ENCODE measurements at regions not wholly inside any gene's neighbourhood (a gene's known extent, or its start where the extent isn't known, plus 50 kb on each side); places are given as distances from the start of the nearest gene placed in this dataset.

- Histone ChIP-seq H2AFZ (ENCODE audit: low read length) (no peak overlapping the region), H4K20me1 (ENCODE audit: insufficient read depth, low read length) (no peaks in the 10 kb centered on the region), H3K4me1 (ENCODE audit: insufficient read depth, low read length, poor library complexity, severe bottlenecking) (no peaks in the 10 kb centered on the region), H3K36me3 (ENCODE audit: insufficient read depth, low read length) (no peaks in the 10 kb centered on the region), H3K27ac (ENCODE audit: low read depth, low read length, poor library complexity, severe bottlenecking) (no peak overlapping the region), H3K9me2 (ENCODE audit: insufficient read depth, low read length) (no peaks in the 10 kb centered on the region), H3K4me2 (ENCODE audit: low read length) (no peak overlapping the region), H3K79me2 (ENCODE audit: insufficient read depth, low read depth, low read length) (no peaks in the 10 kb centered on the region), H3K4me3 (ENCODE audit: low read depth, low read length, poor library complexity, severe bottlenecking) (no peak overlapping the region), H3K9me3 (ENCODE audit: low read length) (no peaks in the 10 kb centered on the region)
- TF ChIP-seq, protein P1, sequence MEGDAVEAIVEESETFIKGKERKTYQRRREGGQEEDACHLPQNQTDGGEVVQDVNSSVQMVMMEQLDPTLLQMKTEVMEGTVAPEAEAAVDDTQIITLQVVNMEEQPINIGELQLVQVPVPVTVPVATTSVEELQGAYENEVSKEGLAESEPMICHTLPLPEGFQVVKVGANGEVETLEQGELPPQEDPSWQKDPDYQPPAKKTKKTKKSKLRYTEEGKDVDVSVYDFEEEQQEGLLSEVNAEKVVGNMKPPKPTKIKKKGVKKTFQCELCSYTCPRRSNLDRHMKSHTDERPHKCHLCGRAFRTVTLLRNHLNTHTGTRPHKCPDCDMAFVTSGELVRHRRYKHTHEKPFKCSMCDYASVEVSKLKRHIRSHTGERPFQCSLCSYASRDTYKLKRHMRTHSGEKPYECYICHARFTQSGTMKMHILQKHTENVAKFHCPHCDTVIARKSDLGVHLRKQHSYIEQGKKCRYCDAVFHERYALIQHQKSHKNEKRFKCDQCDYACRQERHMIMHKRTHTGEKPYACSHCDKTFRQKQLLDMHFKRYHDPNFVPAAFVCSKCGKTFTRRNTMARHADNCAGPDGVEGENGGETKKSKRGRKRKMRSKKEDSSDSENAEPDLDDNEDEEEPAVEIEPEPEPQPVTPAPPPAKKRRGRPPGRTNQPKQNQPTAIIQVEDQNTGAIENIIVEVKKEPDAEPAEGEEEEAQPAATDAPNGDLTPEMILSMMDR (conservative IDR thresholded peaks at IDR 0.05; ENCODE audit: low read length), result no peak
- no peak for TF ChIP-seq EZH2phosphoT487 (IDR thresholded peaks at IDR 0.05; ENCODE audit: borderline replicate concordance, low read depth, low read length)
- no TSS peak for BruUV-seq (replicated peaks)
- POLR2A ChIA-PET, result interaction anchor here (0.6 kb wide), 1 partner anchor 338 kb away, joined by 3 read pairs; no protein-coding TSS in a partner anchor
- CTCF ChIA-PET (ENCODE audit: unreplicated experiment), result no interaction called here
- no peak for DNase-seq (ENCODE audit: low spot score)
- intact Hi-C loops (cut with micrococcal nuclease; ENCODE audit: unreplicated experiment), result no loop called here
These were observed 601.1 kb upstream of the PIK3C3 start for GRCh38 chr18:41353777-41354528.

GRCh38 chr18:41351430-41351829 is 603.6 kb upstream of the PIK3C3 start:
- no peaks in the 10 kb centered on the region for H3K79me2 ChIP-seq (ENCODE audit: insufficient read depth, low read depth, low read length)
- ChIA-PET CTCF (ENCODE audit: unreplicated experiment) (no interaction called here), POLR2A (interaction anchor here (0.7 kb wide), 1 partner anchor 130 kb away, joined by 3 read pairs; no protein-coding TSS in a partner anchor)
- no peak overlapping the region for H3K4me2 ChIP-seq (ENCODE audit: low read length)
- TF ChIP-seq, protein P1 (conservative IDR thresholded peaks at IDR 0.05; ENCODE audit: low read length), result no peak
- TF ChIP-seq EZH2phosphoT487 (IDR thresholded peaks at IDR 0.05; ENCODE audit: borderline replicate concordance, low read depth, low read length), result no peak
- H3K36me3 ChIP-seq (ENCODE audit: insufficient read depth, low read length), result no peaks in the 10 kb centered on the region
- no peaks in the 10 kb centered on the region for H4K20me1 ChIP-seq (ENCODE audit: insufficient read depth, low read length)
- H3K4me3 ChIP-seq (ENCODE audit: low read depth, low read length, poor library complexity, severe bottlenecking), result no peak overlapping the region
- no peaks in the 10 kb centered on the region for H3K9me2 ChIP-seq (ENCODE audit: insufficient read depth, low read length)
- no TSS peak for BruUV-seq (replicated peaks)
- H3K9me3 ChIP-seq (ENCODE audit: low read length), result no peaks in the 10 kb centered on the region
- H3K27ac ChIP-seq (ENCODE audit: low read depth, low read length, poor library complexity, severe bottlenecking), result no peak overlapping the region
- no peak for DNase-seq (ENCODE audit: low spot score)
- intact Hi-C loops (cut with micrococcal nuclease; ENCODE audit: unreplicated experiment), result no loop called here
- no peak overlapping the region for H2AFZ ChIP-seq (ENCODE audit: low read length)
- no peaks in the 10 kb centered on the region for H3K4me1 ChIP-seq (ENCODE audit: insufficient read depth, low read length, poor library complexity, severe bottlenecking)

- BruUV-seq (replicated peaks), result no TSS peak
- ChIA-PET POLR2A (no interaction called here), CTCF (ENCODE audit: unreplicated experiment) (no interaction called here)
These were observed 608.0 kb upstream of the PIK3C3 start for GRCh38 chr18:41347057-41347456.

More at GRCh38 chr18:41347057-41347456, 608.0 kb upstream of the PIK3C3 start:
- no peak overlapping the region for H3K4me2 ChIP-seq (ENCODE audit: low read length)
- no peak overlapping the region for H3K4me3 ChIP-seq (ENCODE audit: low read depth, low read length, poor library complexity, severe bottlenecking)
- no peaks in the 10 kb centered on the region for H3K4me1 ChIP-seq (ENCODE audit: insufficient read depth, low read length, poor library complexity, severe bottlenecking)
- no peak for DNase-seq (ENCODE audit: low spot score)
- H3K9me2 ChIP-seq (ENCODE audit: insufficient read depth, low read length), result no peaks in the 10 kb centered on the region
- H3K79me2 ChIP-seq (ENCODE audit: insufficient read depth, low read depth, low read length), result no peaks in the 10 kb centered on the region
- H2AFZ ChIP-seq (ENCODE audit: low read length), result no peak overlapping the region
- H3K9me3 ChIP-seq (ENCODE audit: low read length), result no peaks in the 10 kb centered on the region
- no peak overlapping the region for H3K27ac ChIP-seq (ENCODE audit: low read depth, low read length, poor library complexity, severe bottlenecking)
- no peak for TF ChIP-seq EZH2phosphoT487 (IDR thresholded peaks at IDR 0.05; ENCODE audit: borderline replicate concordance, low read depth, low read length)
- TF ChIP-seq, protein P1 (conservative IDR thresholded peaks at IDR 0.05; ENCODE audit: low read length), result no peak
- H3K36me3 ChIP-seq (ENCODE audit: insufficient read depth, low read length), result no peaks in the 10 kb centered on the region
- H4K20me1 ChIP-seq (ENCODE audit: insufficient read depth, low read length), result no peaks in the 10 kb centered on the region
- intact Hi-C loops (cut with micrococcal nuclease; ENCODE audit: unreplicated experiment), result no loop called here
